Ramos (cell line): ENCODE measurements at regions not wholly inside any gene's neighbourhood (a gene's known extent, or its start where the extent isn't known, plus 50 kb on each side); places are given as distances from the start of the nearest gene placed in this dataset.

Experiments used
- in situ Hi-C: fragments of 300-500 bp; cut with MboI; formaldehyde crosslinking; loops from one replicate; pipeline ENCODE4 v1.14.3; 2022; ENCODE audit warnings: low sequenced_read_pairs; ENCODE audit not compliant: unreplicated experiment

DNA sequence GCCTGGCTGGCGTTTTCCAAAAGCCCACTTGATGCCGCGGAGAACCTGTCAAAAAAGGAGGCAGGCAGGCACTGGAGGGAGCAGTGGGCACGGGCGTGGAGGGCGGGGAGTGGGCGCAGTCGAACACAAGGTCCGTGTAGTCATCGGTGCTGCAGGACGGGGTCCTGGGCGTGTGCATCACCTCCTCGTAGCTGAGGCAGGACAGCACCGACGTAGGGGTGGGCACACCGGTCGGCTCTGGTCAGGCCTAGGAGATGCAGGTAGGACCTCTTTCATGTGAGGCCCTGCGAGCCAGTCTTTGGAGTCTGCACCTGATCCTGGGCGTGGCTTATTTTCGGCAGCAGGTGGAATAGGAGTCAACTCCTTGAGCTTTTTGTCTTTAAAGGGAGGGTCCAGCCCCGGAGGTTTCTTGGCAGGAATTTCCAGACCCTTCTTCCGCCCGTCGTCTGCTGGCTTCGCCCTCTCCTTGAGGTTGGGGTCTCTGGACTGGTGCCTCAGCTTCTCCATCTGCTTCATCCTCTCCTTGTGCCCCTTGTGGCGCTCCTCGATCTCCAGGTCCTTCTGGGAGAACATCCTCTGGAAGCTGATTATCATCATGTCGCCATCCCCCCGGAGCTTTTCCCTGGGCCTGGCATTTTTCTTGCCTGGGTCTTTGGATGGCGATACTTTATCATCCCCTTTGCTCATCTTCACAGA lies 892.5 kb upstream of the LRRTM1 start:
- in situ Hi-C loops = no loop called here

DNA sequence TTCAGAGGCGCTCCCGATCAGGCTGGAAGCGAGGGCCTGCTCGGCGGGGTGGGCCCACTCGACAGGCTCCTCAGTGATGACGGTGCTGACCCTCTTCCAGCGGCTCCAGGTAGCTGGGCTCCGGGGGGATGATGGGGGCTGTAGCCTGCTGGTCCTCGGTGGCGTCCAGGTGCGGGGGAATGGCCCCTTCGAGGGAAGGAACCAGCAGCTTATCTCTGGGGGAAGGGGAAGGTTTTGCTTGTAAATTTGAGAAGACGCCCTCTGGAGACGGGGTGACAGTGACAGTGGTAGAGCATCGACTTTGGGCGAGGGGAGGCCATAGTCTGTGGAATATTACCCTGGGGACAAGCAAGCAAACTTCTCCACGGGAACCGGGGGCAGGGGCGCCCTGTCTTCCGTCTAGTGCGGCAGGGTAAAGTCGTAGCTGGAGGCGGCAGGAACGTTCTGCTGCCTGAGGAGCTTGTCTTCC lies 891.9 kb upstream of the LRRTM1 start:
- in situ Hi-C loops = no loop called here

DNA sequence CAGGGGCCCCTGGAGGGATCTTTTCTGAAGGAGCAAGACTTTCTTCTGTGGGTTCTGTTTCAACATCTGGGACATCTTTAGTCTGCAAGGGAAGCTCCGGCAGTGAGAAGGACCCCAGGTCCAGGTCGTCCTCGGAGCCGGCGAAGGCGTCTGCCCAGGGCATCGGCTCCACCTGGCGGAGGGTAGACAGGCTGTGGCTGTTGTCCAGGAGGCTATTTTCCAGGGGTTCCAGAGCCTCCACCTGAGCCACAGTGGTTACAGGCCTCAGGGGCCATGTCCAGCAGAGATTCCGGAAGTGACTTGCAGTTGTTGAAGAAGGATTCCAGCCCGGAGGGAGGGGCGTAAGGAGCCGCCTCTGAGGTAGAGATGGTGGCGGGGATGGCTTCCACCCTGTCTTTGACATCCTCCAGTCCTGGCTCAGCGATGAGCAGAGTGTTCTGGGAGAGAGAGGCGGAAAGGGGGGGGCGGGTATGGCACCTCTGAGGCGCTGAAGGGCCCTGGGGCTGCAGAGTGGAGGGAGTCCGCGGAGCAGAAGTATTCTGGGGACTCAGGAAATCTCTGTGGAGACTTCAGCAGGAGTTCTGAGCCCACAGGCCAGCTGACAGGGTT lies 891.3 kb upstream of the LRRTM1 start:
- in situ Hi-C loops = no loop called here

DNA sequence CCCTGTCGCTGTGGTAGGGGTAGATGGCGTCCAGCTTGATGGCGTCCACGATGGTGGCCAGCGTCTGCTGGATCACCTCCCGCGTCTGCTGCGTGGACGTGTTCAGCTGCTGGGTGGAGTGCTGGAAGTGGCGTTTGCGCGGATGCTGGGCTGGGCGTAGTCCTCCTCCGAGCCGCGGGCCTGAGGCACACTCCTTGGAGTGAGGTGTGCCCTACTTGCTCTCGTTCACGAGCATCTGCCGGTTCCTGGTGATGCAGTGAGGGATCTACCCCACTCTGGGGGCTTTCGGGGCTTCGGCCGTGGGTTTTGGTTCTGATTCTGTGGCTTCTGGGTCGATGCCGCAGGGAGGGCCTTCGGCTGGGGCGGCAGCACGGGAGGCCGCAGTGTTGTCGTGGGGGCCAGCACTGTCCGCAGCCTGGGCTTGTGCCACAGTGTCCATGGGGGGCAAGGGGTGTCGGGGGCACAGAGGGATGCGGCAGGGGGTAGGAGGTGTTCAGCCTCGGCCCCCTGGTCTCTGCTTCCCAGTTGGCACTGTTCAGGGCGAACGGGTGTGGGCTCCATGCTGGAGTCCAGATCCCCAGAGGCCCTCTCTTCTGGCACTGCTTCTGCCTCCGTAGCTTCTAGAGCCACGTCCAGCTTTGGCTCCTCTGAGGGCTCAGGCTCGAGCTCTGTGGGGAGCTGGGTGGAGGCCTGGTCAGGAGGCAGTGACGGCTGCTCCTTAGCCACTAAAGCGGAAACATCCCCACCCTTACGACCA lies 890.6 kb upstream of the LRRTM1 start:
- in situ Hi-C loops = no loop called here

DNA sequence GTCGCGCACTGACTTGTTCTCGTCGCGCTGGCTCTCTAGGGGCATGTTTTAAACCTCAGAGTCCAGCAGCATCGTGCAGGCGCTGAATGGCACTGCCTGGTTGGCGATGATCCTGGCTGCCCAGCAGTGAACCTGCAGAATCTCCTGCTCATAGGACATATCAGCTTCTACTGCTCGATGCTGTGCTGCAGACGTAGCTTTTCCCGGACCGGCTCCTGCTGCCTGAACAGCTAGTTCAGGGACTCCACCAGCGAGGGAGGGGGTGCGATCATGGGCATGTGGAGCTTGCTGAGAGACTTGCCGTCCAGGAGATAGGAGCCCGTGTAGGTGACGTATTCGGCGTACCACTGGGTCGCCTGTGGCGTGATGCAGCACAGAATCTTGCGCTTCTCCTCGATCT lies 890.0 kb upstream of the LRRTM1 start:
- in situ Hi-C loops = no loop called here

DNA sequence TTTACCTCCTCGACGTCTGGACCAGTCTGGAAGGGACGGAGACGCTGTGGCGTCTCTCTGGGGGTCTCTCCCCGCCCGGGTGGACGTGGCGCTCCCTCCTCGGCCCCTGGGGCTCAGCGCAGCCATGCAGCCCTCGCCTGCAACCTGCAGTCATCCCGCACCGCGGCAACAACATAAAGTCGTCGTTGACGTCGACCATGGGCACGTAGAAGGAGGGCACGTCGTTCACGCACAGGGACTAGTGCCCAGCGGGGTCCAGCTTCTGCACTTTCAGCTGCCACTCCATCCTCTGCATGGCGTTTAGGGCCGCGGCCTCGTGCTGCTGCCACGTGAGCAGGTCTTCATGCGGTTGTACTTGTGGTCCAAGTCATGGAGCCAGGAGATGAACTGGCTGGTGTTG lies 889.6 kb upstream of the LRRTM1 start:
- in situ Hi-C loops = no loop called here

DNA sequence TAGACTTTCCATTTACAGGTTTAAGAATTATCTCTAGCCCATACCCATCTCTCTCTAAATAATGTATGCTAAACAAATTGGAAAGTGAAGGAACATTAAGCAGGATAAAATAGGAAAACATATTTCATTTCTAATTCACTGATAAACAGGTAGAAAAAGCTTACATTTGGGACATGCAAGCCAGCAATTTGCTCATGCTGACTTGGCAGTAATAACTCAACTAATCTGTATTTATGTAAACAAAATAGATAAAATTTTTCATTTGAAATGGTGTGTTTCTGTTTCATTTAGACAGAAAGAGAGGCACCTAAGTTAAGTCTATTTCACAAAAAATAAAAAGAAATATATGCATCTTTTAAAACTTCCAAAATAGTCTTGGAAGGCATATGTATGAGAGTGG lies 877.3 kb upstream of the LRRTM1 start:
- in situ Hi-C loops = no loop called here

DNA sequence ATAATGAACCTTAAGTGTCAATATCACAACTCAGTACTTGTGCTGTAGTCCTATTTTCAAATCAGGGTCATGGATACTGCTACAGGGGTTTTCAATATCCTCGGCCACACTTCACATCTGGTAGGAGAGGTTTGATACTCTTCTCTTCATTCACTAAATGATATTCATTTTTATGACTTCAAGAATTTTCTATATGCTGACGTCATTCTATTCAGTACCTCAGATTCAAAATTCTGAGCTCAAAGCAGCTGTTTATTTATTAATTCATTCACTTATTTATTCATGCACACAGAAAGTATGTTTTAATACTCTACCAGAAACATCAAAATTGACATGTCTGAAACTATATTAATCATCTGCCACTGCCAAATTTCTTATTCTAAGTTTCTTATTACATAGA lies 866.9 kb upstream of the LRRTM1 start:
- in situ Hi-C loops = no loop called here

DNA sequence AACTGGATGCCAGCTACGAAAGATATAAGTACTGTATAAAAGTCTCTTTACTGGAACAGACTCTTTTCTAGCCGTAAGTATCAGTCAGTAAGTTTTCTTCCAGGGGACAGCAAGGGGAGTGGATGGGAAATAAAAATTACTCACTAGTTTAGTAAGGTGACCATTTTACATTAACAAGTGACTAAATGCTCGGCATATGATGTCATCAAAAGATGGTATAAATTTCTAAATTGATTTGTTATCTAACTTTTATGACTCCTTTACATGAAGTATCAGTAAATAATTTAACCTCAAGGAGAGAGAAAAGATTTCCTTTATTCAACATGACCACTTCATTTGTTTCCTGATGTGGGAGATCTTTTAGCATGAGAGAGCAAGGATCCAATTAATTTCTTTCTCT lies 859.0 kb upstream of the LRRTM1 start:
- in situ Hi-C loops = no loop called here

DNA sequence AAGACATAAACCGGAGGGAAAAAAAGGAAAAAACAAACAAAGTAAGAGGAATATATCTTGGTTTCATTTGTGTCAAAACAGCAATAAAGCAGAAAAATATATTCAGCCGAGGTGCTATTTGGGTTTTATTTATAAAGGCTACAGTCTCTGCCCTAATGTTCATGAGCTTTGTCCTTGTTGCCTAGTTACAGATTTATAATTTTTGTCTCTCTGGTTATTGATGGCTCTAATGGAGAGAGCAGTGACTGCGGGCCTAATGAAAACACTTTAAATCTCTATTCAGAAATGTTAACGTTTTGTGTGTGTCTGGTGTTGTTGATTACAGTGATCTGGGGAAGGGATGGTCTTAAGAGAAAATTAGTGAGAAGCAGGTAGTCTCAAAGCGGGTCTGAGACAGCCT lies 854.0 kb upstream of the LRRTM1 start:
- in situ Hi-C loops = no loop called here

DNA sequence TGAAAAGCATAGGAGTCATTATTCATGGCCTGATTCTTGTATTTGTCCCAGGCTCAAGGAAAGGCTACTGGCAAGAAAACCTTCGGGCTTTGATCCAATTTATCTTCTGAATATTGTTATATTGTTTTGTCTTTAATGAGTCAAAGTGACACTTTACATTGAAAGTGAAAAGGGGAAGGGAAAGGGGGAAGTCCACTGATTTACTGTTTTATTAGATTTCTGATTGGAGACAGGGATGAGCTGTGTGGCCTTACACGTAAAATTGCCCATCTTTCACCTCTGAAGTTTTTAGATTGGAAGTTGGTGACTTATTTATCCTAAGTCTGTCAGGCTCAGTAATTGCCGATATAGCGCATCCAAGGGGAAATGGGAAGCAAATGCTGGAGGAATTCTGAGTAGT lies 843.8 kb upstream of the LRRTM1 start:
- in situ Hi-C loops = no loop called here

DNA sequence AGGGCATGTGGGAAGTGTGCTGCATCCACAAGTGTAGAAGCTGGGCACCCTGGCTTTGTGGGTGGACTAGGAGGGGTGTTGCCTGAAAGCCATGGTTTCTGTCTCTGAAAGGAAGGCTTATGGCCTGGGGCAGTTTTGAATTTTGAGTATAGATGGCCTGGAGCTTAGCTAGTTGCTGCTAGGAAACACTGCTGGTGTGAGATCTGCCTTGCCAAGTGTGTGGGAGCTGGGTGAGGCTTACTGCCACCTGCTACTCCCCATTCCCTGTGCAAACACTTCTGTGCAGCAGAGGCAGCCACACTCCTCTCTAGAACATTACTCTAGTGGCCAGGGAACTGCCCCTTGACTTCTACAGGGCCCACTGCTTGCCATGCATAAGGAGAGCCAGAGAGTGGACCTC lies 831.7 kb upstream of the LRRTM1 start:
- in situ Hi-C loops = no loop called here

DNA sequence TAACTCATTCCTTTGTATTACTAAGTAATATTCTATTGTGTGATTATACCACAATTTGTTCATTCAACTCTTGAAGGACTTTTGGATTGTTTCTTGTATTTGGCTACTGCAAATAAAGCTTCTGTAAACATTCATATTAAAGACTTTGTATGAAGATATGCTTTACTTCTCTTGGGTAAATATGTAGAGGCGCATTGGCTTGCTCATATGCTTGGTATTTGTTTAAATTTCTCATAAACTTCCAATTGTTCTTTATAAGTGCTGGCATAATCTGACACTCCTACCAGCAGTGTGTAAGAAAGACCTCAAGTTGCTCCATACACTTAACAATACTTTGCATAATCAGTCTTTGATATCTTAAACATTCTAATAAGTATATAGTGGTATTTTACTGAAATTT lies 792.8 kb upstream of the LRRTM1 start:
- in situ Hi-C loops = no loop called here

DNA sequence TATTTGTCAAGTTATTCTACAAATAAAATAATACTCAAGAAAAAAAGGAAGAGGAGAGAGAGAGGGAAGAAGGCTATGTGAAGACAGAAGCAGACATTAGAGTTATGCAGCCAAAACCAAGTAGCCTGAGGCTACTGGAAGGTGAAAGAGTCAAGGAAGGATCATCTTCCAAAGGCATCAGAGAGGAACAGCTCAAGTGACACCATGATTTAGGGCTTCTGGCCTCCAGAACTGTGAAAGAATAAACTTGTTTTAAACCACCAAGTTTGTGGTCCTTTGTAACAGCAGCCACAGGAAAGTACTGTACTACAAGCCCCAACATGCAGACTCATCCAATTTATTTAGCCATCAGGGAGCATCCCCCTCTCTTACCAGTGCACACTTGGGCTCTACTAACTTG lies 788.5 kb upstream of the LRRTM1 start:
- in situ Hi-C loops = no loop called here

DNA sequence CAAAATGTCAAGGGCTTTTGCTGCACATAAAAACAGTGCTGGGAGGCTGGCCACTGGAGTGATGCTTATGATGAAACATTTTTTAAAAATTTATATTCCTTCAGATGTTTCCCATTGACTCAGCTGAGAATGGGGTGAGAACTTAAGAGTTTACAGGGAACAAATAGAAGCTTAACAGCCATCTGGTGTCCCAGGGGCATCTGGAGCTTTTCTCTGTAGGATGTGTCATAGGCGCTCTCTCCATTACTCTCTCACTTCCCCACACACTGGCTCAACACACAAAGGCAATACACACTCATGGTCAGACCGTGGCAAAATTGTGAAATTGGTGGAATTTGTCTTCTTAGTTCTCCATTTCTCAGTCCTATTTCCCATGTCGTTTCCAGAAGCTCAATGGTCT lies 783.1 kb upstream of the LRRTM1 start:
- in situ Hi-C loops = no loop called here

DNA sequence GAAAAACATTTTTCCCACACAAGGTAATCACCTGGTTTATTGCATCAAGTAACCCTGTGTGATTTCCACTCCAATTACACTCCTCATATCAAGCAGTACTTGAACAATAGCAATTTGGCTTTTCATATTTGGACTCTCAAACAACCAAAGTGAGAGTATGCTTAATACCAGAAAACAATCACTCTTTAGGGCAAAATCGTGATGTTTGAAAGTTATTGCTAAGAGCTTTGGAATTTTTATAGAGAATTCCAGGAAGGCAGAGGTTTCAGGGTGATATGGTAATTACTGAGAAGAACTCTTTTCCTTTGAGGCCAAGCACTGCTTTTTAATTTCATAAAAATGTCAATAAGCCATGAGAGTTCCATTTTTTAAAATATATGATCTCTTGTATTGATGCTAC lies 779.5 kb upstream of the LRRTM1 start:
- in situ Hi-C loops = no loop called here

DNA sequence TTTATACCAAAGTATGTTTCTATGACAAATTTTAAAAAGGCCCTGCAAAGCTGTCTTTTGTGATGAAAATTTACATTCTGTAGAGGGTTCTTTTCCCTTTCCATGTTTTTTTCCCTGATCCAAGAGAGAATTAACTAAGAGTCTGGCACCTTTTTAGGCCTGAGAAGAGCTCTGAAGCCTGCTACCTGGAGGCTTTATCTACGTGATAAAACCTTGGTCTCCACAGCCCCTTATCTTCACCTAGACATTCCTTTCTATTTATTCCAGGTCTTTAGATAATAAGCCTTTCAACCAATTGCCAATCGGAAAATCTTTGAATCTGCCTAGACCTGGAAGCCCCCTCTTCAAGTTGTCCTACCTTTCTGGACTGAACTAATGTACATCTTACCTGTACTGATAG lies 774.1 kb upstream of the LRRTM1 start:
- in situ Hi-C loops = no loop called here

DNA sequence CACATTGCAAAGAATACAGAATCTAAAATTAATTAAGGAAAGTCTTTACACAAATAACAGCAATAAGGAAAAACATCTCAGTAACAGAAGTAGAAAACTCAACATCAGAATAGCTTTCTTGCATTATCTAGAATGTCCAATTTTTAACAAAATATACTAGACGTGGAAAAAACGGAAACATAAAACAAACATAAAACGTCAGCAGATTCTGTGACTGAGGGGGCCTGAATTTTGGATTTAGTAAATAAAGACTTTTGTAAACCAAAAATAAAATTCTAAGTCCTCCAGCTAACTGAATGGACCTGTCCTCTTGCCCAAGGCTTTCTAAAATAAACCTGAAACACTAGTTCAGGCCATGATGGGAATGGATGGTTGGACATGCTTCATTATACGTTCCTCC lies 773.5 kb upstream of the LRRTM1 start:
- in situ Hi-C loops = no loop called here

DNA sequence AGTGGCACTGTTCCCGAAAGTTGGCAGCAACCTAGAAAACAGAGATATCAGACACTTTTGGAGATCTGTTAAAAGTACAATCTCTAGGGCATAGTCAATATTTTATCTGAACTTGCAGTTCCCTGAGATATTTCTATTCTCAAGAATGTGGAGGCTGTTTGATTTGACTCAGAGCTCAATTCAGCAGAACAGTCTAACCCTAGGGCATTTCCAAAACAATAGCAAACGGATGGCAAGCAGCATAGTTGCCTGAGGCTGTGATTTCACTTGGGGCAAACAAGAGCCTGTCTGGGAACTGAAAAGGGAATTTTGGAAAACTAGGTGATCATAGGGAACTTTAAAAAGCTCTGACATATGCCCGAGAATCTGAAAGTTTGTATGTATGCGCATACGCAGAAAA lies 772.8 kb upstream of the LRRTM1 start:
- in situ Hi-C loops = no loop called here

DNA sequence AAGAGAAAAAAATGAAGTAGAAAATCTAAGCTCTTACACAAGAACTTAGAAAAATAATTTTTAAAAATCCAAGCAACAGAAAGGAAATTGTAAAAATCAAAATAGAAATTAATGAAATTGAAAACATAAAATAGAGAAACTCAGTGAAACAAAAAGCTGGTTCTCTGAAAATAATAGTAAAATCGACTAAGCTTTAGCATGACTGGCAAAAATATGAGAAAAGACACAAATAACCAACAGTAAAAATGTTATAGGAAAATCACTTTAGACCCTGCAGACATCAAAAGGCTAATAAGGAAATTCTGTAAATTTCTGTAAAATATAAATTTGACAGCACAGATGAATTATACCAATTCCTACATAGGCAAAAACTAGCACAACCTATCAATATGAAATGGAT lies 768.9 kb upstream of the LRRTM1 start:
- in situ Hi-C loops = no loop called here

DNA sequence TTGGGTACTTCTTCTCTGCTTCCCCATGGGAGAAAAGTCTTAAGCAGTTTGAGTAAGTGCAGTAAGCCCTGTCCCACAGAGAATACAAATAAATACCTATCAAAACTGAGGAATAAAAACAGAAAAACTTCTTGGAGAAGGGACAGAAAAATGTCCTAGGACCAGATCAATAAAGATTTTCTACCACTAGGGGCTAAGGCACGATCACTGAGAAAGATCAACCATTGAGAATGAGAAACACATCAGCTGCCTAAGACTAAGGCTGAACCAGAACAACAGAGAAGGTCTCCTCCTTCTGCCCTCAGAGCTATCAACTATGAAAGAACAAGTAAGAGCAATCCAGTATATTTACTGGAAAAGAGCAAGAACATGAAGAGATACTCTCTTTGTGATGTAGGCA lies 763.6 kb upstream of the LRRTM1 start:
- in situ Hi-C loops = no loop called here

DNA sequence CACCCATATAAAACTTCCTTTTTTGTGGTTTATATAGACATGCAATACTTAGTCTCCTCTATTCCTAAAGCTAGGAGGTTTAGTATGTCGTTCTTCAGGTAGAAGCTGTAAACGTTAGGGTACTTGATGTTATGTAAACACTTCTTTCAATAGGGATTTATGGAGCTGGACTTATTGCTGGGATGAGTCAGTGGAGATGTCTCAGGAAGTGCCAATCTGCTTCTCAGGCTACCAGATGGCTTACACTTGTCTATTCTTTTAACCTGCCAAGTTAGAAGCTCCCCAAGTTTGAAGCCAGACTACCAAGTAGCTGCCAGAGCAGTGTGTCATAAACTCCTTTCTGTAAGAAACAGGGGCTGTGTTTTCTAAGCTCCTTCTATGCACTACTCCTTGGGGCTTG lies 756.5 kb upstream of the LRRTM1 start:
- in situ Hi-C loops = no loop called here
